ENCODE measurements at regions not wholly inside any gene's neighbourhood (a gene's known extent, or its start where the extent isn't known, plus 50 kb on each side); places are given as distances from the start of the nearest gene placed in this dataset.

DNA sequence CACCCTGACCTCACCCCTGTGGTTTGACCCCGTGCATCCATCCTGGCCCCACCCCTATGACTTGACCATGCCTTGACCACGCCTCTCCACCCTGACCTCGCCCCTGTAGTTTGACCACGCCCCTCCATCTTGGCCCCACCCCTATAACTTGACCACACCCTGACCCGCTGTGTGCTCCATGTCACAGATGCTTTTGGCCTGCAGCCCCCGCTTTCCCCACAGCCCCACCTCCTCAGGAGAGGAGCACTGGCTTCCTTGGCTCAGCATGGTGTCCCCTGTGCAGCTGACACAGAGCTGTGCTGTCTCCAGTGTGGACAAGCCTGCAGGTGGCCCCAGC lies 269.9 kb upstream of the SFSWAP start:
- no peak for TF ChIP-seq CTCF (IDR thresholded peaks at IDR 0.05; ENCODE audit: low read depth, low read length)
- no peak for DNase-seq (ENCODE audit: extremely low read depth, low read depth)

GRCh38 chr12:131441638-131442336 lies 269.1 kb upstream of the SFSWAP start:
- DNase-seq (ENCODE audit: extremely low read depth, low read depth) = no peak
- no peak for TF ChIP-seq CTCF (IDR thresholded peaks at IDR 0.05; ENCODE audit: low read depth, low read length)

GRCh38 chr12:131442337-131442918 lies 268.5 kb upstream of the SFSWAP start:
- TF ChIP-seq CTCF (IDR thresholded peaks at IDR 0.05; ENCODE audit: low read depth, low read length) = no peak
- DNase-seq (ENCODE audit: extremely low read depth, low read depth) = no peak

GRCh38 chr12:131443019-131444000 lies 267.6 kb upstream of the SFSWAP start:
- no peak for TF ChIP-seq CTCF (IDR thresholded peaks at IDR 0.05; ENCODE audit: low read depth, low read length)
- no peak for DNase-seq (ENCODE audit: extremely low read depth, low read depth)

DNA sequence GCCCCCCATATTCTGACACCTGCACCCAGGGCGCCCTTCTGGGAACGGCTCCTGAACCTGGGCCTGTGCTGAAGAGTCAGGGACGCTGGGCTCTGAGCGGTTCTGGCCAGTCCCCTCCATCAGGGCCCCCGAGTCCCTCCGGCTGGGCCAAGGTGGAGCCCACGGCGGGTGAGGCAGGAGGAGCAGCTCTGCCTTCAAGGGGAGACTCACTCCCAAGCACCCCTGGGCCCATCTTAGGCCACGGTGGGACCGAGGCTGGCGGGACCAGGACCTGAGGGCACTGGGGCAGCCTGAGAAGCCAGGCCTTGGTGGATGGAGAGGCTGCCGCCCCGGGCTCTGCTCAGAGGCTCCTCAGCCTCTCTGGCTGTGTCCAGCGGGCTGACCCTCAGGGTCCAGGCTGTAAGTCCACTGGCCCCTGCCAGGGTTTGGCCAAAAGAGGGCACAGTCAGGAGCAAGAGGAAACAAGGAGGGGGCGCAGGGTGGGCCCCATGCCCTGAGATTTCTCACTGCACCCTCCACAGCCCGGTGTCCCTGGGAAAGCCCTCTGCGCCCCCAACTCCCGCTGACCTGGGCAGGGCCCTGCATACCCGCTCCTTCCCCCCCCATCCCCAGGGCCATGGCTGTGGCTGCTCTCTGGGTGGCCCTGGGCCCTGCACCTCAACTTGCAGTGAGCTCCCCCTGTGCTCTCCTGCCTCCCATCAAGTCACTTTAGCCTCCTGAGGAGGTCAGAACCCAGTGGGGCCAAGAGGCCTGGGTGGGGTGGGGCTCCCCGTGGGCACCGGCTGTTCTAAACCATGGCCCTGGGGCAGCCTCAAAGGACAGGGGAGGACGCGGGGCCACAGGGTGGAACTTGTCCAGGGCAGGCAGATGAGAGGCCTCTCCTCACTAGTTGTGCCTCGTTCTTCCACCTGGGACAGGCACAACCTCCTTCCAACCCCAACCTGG lies 266.4 kb upstream of the SFSWAP start:
- no peak for DNase-seq (ENCODE audit: extremely low read depth, low read depth)
- no peak for TF ChIP-seq CTCF (IDR thresholded peaks at IDR 0.05; ENCODE audit: low read depth, low read length)

DNA sequence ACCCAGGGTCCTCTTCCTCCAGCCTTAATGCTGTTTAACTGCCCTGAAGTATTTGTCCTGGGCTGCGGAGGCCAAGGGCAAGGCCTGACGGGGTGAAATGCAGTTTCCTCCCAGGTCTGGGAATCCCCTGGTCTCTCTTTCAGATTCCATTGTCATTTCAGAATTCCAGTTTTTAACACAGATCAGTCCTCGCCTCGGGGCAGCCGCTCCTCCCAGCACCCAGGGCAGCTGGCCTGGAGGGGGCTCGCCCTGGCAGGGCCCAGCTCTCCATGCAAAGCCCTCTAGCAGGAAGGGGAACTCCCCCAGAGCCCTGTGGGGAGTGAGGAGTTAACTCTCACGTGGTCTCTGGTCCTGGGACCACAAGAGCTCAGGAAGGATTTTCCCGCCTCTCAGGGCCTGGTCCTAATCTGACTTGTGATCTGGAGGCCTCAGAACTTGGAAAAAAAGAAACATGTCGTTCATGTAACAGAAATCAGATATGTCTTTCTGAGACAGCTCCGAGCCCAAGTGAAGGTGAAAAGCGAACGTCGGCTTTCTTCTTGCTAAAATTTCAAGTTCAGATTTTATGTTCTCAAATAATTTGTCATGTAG lies 265.6 kb upstream of the SFSWAP start:
- no peak for TF ChIP-seq CTCF (IDR thresholded peaks at IDR 0.05; ENCODE audit: low read depth, low read length)

More for the DNA sequence above, 265.6 kb upstream of the SFSWAP start:
- DNase-seq (ENCODE audit: extremely low read depth, low read depth) = no peak
